Lung (tissue), 11 donors: ENCODE measurements at regions not wholly inside any gene's neighbourhood (a gene's known extent, or its start where the extent isn't known, plus 50 kb on each side); places are given as distances from the start of the nearest gene placed in this dataset.

Source experiments
- ATAC-seq: fragments of 200-7000 bp; cut with Tn5 transposase; one replicate; pipeline ENCODE4 v1.9.1; 2020; ENCODE audit warnings: moderate number of reproducible peaks; ENCODE audit not compliant: insufficient read depth, low FRiP score
- DNase-seq, 3 donors: peaks; one replicate each; pipeline ENCODE4 v3.0.0-alpha.2; 2013 to 2017
- H3K27ac ChIP-seq, 2 donors: one replicate each; pipeline ENCODE4 v1.5.1; 2013; ENCODE audit warnings: mild to moderate bottlenecking in 2 of 2, moderate library complexity in 2 of 2, control low read depth in 1 of 2, inconsistent platforms in 1 of 2, low read depth in 1 of 2, low read length in 1 of 2
- H3K27me3 ChIP-seq, 3 donors: one replicate each; pipeline ENCODE4 v1.5.1; 2013; ENCODE audit warnings: low read length in 2 of 3; ENCODE audit not compliant: control insufficient read depth in 3 of 3, insufficient read depth in 3 of 3
- H3K36me3 ChIP-seq, 4 donors: one replicate each; pipeline ENCODE4 v1.5.1; 2013; ENCODE audit warnings: low read length in 4 of 4, mild to moderate bottlenecking in 1 of 4, moderate library complexity in 1 of 4; ENCODE audit not compliant: control insufficient read depth in 4 of 4, insufficient read depth in 4 of 4
- H3K4me1 ChIP-seq, 5 donors: one replicate each; pipeline ENCODE4 v1.5.1; 2013; ENCODE audit warnings: low read length in 5 of 5, mild to moderate bottlenecking in 2 of 5, moderate library complexity in 1 of 5; ENCODE audit not compliant: control insufficient read depth in 5 of 5, insufficient read depth in 5 of 5
- H3K4me3 ChIP-seq: one replicate; pipeline ENCODE4 v1.5.1; 2013; ENCODE audit warnings: mild to moderate bottlenecking, control low read depth, moderate library complexity
- H3K9ac ChIP-seq, 2 donors: one replicate each; pipeline ENCODE4 v1.5.1; 2013; ENCODE audit warnings: low read length in 2 of 2, control low read depth in 1 of 2; ENCODE audit not compliant: insufficient read depth in 1 of 2
- H3K9me3 ChIP-seq, 4 donors: one replicate each; pipeline ENCODE4 v1.5.1; 2013; ENCODE audit warnings: low read length in 3 of 4, mild to moderate bottlenecking in 1 of 4, moderate library complexity in 1 of 4; ENCODE audit not compliant: control insufficient read depth in 4 of 4, insufficient read depth in 3 of 4
- CTCF ChIP-seq: IDR thresholded peaks from 2 replicates; pipeline ENCODE4 v1.5.1; 2012; ENCODE audit warnings: mild to moderate bottlenecking; ENCODE audit errors: control extremely low read depth, extremely low read depth
- WGBS, 2 donors: extraction: QIAGEN DNeasy Blood & Tissue Kit; methylation state at CpG; one replicate each; pipeline ENCODE4 v1.1.7; 2013; 5-methylcytosine and 5-hydroxymethylcytosine counted together
- donor health status: control.
- donor health status: control.
- donor health status: Bipolar disorder and iron deficiency.
- donor health status: healthy.
- donor health status: DM: yes; HTN: yes; CAD: no.

DNA sequence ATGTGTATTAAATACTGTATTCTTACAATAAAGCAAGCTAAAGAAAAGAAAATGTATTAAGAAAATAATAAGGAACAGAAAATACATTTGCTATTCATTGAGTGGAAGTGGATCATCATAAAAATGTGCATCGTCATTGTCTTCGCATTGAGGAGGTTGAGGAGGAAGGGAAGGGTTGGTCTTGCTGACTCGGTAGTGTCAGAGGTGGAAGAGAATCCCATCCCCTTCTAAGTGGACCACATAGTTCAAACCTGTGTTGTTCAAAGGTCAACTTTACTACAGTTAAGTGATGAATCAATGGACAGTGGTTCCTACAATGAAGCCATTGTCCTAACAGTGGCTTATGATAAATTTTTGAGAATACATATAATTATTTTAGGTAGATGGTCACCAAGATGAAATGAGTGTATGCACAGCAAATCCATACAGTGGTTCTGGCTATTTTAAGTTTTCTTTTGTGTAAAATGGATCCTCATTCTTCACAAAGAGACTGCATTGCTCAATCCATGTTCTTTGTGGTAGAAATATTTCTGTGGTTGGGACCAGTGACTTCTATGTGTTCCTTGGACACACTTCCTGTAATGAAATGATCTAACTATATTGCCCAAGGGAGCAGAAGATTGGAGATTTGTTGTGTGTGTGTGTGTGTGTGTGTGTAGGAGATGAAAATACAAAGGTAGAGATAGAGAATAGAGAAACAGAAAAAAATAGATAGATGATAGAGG, 556.4 kb upstream of the AMELY start:
- Histone ChIP-seq H3K36me3 (no peaks in the 10 kb centered on the region), H3K9me3 (no peaks in the 10 kb centered on the region), H3K27me3 (no peaks in the 10 kb centered on the region), H3K27ac (no peak overlapping the region), H3K9ac (no peak overlapping the region), H3K4me3 (no peak overlapping the region), H3K4me1 (no peaks in the 10 kb centered on the region)
- no peak for TF ChIP-seq CTCF
- ATAC-seq (no peak), DNase-seq (no peak)
- WGBS, 2 donors: 74% methylated on average over 3 of the region's 3 CpGs; no CpG with 5 or more reads in 1 of the 2 donors

DNA sequence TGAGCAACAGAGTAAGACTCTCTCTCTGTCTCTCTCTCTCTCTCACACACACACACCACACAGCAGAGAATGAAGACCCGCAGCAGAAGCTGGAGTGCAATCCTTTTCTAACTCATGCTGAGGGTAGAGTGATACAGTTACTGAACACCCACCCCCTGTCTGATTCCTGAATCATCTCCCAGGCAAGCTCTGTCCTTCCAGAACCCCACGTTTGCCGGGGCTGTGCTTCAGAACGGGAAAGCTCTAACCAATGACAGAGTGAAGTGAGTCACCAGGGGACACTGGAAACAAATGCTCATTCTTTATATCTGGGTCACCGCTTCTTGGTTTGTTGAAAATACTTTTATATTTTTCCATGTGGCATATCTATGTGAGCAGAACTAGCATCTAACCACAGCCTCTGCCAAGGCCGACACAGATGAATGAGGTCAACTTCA, 553.7 kb upstream of the AMELY start:
- TF ChIP-seq CTCF: no peak
- Histone ChIP-seq H3K9me3 (no peaks in the 10 kb centered on the region), H3K36me3 (no peaks in the 10 kb centered on the region), H3K9ac (no peak overlapping the region), H3K27ac (no peak overlapping the region), H3K4me3 (no peak overlapping the region), H3K4me1 (no peaks in the 10 kb centered on the region), H3K27me3 (no peaks in the 10 kb centered on the region)
- 46% methylated on average over 6 of the region's 6 CpGs; no CpG with 5 or more reads in 1 of the 2 donors for WGBS, 2 donors
- ATAC-seq (no peak), DNase-seq (no peak)

DNA sequence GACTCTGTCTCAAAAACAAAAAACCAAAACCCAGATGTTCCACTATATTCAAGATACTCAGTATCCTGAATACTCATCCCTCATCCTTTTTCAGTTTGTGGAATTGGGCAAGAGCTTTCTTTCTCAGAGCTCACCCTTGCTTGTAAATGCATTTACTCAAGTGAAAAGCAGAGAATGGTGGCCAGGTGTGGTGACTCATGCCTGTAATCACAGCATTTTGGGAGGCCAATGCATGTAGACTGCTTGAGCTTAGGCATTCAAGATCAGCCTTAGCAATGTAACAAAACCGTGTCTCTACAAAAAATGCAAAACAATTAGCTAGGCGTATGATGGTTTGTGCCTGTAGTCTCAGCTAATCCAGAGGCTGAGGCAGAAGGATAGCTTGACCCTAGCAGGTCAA, 553.2 kb upstream of the AMELY start:
- Histone ChIP-seq H3K36me3 (no peaks in the 10 kb centered on the region), H3K4me3 (no peak overlapping the region), H3K27me3 (no peaks in the 10 kb centered on the region), H3K4me1 (no peaks in the 10 kb centered on the region), H3K9me3 (no peaks in the 10 kb centered on the region), H3K9ac (no peak overlapping the region), H3K27ac (no peak overlapping the region)
- TF ChIP-seq CTCF: no peak
- DNase-seq (no peak), ATAC-seq (no peak)
- 74% methylated on average over 2 of the region's 2 CpGs; no CpG with 5 or more reads in 1 of the 2 donors for WGBS, 2 donors

- DNase-seq (no peak), ATAC-seq (no peak)
- Histone ChIP-seq H3K9me3 (no peaks in the 10 kb centered on the region), H3K27me3 (no peaks in the 10 kb centered on the region), H3K36me3 (no peaks in the 10 kb centered on the region), H3K9ac (no peak overlapping the region), H3K4me3 (no peak overlapping the region), H3K4me1 (no peaks in the 10 kb centered on the region), H3K27ac (no peak overlapping the region)
- WGBS, 2 donors: 86% methylated on average over 2 of the region's 2 CpGs; no CpG with 5 or more reads in 1 of the 2 donors
- TF ChIP-seq CTCF: no peak
Observed at GRCh38 chrY:7463711-7464110, 552.2 kb upstream of the AMELY start.
